CD4-positive, CD25-positive, alpha-beta regulatory T cell (primary cell): ENCODE measurements at regions not wholly inside any gene's neighbourhood (a gene's known extent, or its start where the extent isn't known, plus 50 kb on each side); places are given as distances from the start of the nearest gene placed in this dataset.

Experiments
- ATAC-seq, 2 donors: fragments of 150-1000 bp; cut with Tn5 transposase; one replicate each; pipeline ENCODE4 v1.10.0; 2021; ENCODE audit warnings: low read depth in 2 of 2, moderate number of reproducible peaks in 2 of 2, moderate library complexity in 1 of 2
- DNase-seq, 3 donors: peaks; one replicate each; pipeline versions ENCODE4 v3.0.0 to v3.0.0-alpha.2; 2012 to 2022; ENCODE audit warnings: mixed read lengths in 1 of 3
- H3K27ac ChIP-seq: one replicate; pipeline ENCODE4 v1.7.0; 2013; ENCODE audit warnings: mild to moderate bottlenecking, low read length; ENCODE audit not compliant: insufficient read depth, poor library complexity, severe bottlenecking
- H3K27me3 ChIP-seq: one replicate; pipeline ENCODE4 v1.7.0; 2013; ENCODE audit warnings: low read length; ENCODE audit not compliant: control insufficient read depth, insufficient read depth
- H3K36me3 ChIP-seq: one replicate; pipeline ENCODE4 v1.7.0; 2013; ENCODE audit warnings: mild to moderate bottlenecking, low read length, moderate library complexity; ENCODE audit not compliant: control insufficient read depth, insufficient read depth
- H3K4me1 ChIP-seq: 2 replicates; pipeline ENCODE4 v1.7.0; 2013; ENCODE audit warnings: mild to moderate bottlenecking, low read length; ENCODE audit not compliant: insufficient read depth, control insufficient read depth, poor library complexity, severe bottlenecking
- H3K4me3 ChIP-seq: one replicate; pipeline ENCODE4 v1.7.0; 2013; ENCODE audit warnings: low read depth, mild to moderate bottlenecking, low read length, moderate library complexity
- H3K9me3 ChIP-seq, 2 experiments: 1 replicate in 1 of 2; 2 replicates in 1 of 2; pipeline ENCODE4 v1.7.0; 2013; ENCODE audit warnings: low read length in 2 of 2, mild to moderate bottlenecking in 1 of 2, moderate library complexity in 1 of 2; ENCODE audit not compliant: control insufficient read depth in 2 of 2
- H3K27ac Mint-ChIP-seq, 3 donors: one replicate each; pipeline ENCODE4 v1.8.0; 2020 to 2022; ENCODE audit warnings: mild to moderate bottlenecking in 3 of 3, mixed read lengths in 3 of 3, moderate library complexity in 2 of 3
- H3K27me3 Mint-ChIP-seq: one replicate; pipeline ENCODE4 v1.8.0; 2022; ENCODE audit warnings: mild to moderate bottlenecking, mixed read lengths
- H3K36me3 Mint-ChIP-seq: one replicate; pipeline ENCODE4 v1.8.0; 2020; ENCODE audit warnings: mixed read lengths
- H3K4me1 Mint-ChIP-seq, 4 donors: one replicate each; pipeline ENCODE4 v1.8.0; 2020 to 2022; ENCODE audit warnings: mixed read lengths in 4 of 4, mild to moderate bottlenecking in 1 of 4
- H3K4me3 Mint-ChIP-seq, 4 donors: one replicate each; pipeline ENCODE4 v1.8.0; 2020 to 2022; ENCODE audit warnings: mild to moderate bottlenecking in 4 of 4, mixed read lengths in 4 of 4, moderate library complexity in 3 of 4
- H3K9me3 Mint-ChIP-seq, 7 donors: one replicate each; pipeline ENCODE4 v1.8.0; 2020 to 2022; ENCODE audit warnings: mixed read lengths in 7 of 7, mild to moderate bottlenecking in 3 of 7, moderate library complexity in 2 of 7

GRCh38 chr9:136611606-136612005 lies 51.1 kb upstream of the EGFL7 start:
- Histone ChIP-seq H3K36me3 (no peaks in the 10 kb centered on the region), H3K9me3 (no peaks in the 10 kb centered on the region), H3K4me3 (no peak overlapping the region), H3K4me1 (no peaks in the 10 kb centered on the region), H3K27me3 (no peaks in the 10 kb centered on the region), H3K27ac (no peak overlapping the region)
- no peak for DNase-seq
- H3K27me3 Mint-ChIP-seq: no peaks in the 10 kb centered on the region
- H3K36me3 Mint-ChIP-seq: no peaks in the 10 kb centered on the region
- H3K4me3 Mint-ChIP-seq: no peak overlapping the region
- no peaks in the 10 kb centered on the region for H3K4me1 Mint-ChIP-seq
- H3K9me3 Mint-ChIP-seq: no peaks in the 10 kb centered on the region
- ATAC-seq: no peak
- no peak overlapping the region for H3K27ac Mint-ChIP-seq

- H3K27ac ChIP-seq: no peak overlapping the region
- no peaks in the 10 kb centered on the region for H3K36me3 Mint-ChIP-seq
- H3K27me3 ChIP-seq: no peaks in the 10 kb centered on the region
- H3K4me1 Mint-ChIP-seq: no peaks in the 10 kb centered on the region
- no peak overlapping the region for H3K4me3 Mint-ChIP-seq
- no peaks in the 10 kb centered on the region for H3K36me3 ChIP-seq
- H3K27me3 Mint-ChIP-seq: no peaks in the 10 kb centered on the region
- H3K4me3 ChIP-seq: no peak overlapping the region
- H3K27ac Mint-ChIP-seq: no peak overlapping the region
- H3K9me3 ChIP-seq: no peaks in the 10 kb centered on the region
- DNase-seq: no peak
- ATAC-seq: no peak
- no peaks in the 10 kb centered on the region for H3K4me1 ChIP-seq
- no peaks in the 10 kb centered on the region for H3K9me3 Mint-ChIP-seq
Measured at GRCh38 chr9:136611119-136611518, 51.6 kb upstream of the EGFL7 start.

DNA sequence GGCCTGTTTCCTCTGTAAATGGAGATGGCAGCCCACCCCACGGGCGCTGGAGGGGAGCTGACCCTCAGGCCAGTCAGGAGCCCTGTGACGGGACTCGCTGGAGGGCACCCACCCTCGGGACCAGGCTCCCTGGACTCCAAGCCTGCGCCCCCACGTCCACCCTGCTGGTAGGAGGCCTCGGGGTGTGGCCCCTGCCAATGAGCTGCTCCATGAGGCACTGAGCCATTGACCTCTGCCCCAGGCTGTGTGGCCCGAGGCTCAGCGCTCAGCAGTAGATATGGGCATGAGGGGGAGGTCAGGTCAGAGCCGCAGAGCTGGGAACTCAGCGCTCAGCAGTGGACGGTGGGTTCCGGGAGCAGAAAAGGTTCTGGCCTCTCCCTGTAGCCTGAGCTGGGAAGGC lies 52.3 kb upstream of the EGFL7 start:
- H3K27ac ChIP-seq: no peak overlapping the region
- no peaks in the 10 kb centered on the region for H3K4me1 ChIP-seq
- H3K36me3 ChIP-seq: no peaks in the 10 kb centered on the region
- no peak for ATAC-seq
- H3K9me3 ChIP-seq: no peaks in the 10 kb centered on the region
- H3K36me3 Mint-ChIP-seq: no peaks in the 10 kb centered on the region
- H3K4me3 ChIP-seq: no peak overlapping the region
- H3K4me1 Mint-ChIP-seq: no peaks in the 10 kb centered on the region
- DNase-seq: no peak
- no peak overlapping the region for H3K4me3 Mint-ChIP-seq
- no peaks in the 10 kb centered on the region for H3K9me3 Mint-ChIP-seq
- H3K27ac Mint-ChIP-seq: no peak overlapping the region
- H3K27me3 ChIP-seq: no peaks in the 10 kb centered on the region
- peaks cover 4% of the 10 kb centered on the region for H3K27me3 Mint-ChIP-seq

DNA sequence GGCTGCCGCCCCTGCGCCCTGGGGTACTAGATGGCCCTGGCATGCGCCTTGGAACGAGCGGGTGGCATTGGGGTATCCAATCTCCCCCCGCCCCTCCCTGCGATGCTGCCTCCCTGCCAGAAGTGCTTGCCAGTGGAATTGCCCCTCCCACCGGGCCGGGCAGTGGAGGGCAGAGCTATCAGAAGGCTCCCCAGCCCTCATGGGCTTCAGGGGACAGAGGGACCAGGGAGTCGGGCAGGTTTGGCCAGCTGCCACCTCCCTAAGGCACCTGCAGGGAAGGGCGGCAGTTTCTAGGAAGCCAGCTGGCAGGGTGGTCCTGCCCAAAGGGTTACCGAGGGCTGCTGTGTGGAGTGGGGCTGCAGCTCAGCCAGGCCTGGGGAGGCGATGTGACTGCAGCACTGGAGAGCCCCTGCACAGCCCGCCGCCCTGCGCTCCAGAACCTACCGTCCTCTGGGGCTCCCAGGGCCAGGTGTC lies 52.8 kb upstream of the EGFL7 start:
- H3K27ac Mint-ChIP-seq: no peak overlapping the region
- no peaks in the 10 kb centered on the region for H3K9me3 Mint-ChIP-seq
- Histone ChIP-seq H3K27ac (no peak overlapping the region), H3K9me3 (no peaks in the 10 kb centered on the region), H3K36me3 (no peaks in the 10 kb centered on the region), H3K4me1 (no peaks in the 10 kb centered on the region), H3K4me3 (no peak overlapping the region), H3K27me3 (no peaks in the 10 kb centered on the region)
- ATAC-seq (no peak), DNase-seq (no peak)
- H3K36me3 Mint-ChIP-seq: no peaks in the 10 kb centered on the region
- no peak overlapping the region for H3K4me3 Mint-ChIP-seq
- no peaks in the 10 kb centered on the region for H3K4me1 Mint-ChIP-seq
- peaks cover 4% of the 10 kb centered on the region for H3K27me3 Mint-ChIP-seq

DNA sequence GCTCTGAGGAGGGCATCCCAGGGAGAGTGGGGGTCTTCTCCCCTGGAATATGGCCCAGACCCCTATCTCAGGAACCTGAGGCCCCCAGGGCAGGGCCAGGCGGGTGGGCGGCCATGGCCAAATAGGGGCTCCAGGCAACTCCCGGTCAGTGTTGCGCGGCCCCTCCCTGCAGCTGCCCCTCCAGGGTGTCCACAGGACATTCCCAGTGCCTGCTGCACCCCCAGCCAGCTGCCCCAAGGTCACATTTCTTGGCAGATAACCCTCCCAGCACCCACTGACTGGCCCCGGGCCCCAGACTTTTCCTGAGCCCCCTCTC lies 53.6 kb upstream of the EGFL7 start:
- H3K27me3 ChIP-seq: no peaks in the 10 kb centered on the region
- Mint-ChIP-seq H3K27me3 (peaks cover 4% of the 10 kb centered on the region), H3K27ac (no peak overlapping the region), H3K9me3 (no peaks in the 10 kb centered on the region), H3K4me1 (no peaks in the 10 kb centered on the region), H3K36me3 (no peaks in the 10 kb centered on the region), H3K4me3 (no peak overlapping the region)
- H3K36me3 ChIP-seq: no peaks in the 10 kb centered on the region
- H3K4me3 ChIP-seq: no peak overlapping the region
- H3K27ac ChIP-seq: no peak overlapping the region
- H3K4me1 ChIP-seq: no peaks in the 10 kb centered on the region
- ATAC-seq: no peak
- DNase-seq: no peak
- H3K9me3 ChIP-seq: no peaks in the 10 kb centered on the region

DNA sequence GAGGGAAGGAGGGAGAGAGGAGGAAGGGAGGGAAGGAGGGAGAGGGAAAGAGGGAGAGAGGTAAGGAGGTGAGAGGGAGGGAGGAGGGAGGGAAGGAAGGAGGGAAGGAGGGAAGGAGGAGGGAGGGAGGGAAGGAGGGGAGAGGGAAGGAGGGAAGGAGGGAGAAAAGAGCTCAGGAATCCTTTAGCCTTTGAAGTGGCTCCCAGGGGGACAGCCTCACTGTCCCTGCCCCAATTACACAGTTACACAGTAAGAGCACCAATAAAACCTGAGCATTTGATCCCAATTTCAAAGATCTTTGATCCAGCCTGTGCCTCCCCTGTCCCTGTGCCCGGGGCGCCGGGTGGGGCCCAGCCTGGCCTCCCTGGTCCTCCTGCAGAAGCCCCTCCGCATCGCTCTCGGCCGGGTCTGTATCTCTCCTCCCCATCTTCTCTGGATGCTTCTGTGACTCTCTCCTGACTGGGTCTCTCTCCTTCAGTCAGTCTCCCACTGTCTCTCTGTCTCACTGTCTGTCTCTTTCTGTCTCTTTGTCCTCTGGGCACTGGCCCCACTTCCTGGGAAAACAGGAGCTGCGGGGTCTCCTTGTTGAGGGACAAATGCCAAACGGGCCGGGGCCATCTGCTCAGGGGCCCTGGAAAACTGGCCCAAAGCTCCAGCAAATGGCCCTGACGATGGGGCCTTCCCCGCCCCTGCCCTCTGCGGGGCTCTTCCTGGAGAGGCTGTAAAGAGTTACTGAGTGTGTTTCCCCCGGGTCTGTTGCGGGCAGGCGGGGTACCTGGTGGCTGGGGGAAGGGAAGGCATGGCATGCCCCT lies 54.2 kb upstream of the EGFL7 start:
- no peak overlapping the region for H3K27ac ChIP-seq
- no peaks in the 10 kb centered on the region for H3K9me3 Mint-ChIP-seq
- no peak overlapping the region for H3K4me3 ChIP-seq
- no peaks in the 10 kb centered on the region for H3K4me1 ChIP-seq
- no peaks in the 10 kb centered on the region for H3K27me3 ChIP-seq
- peaks cover 4% of the 10 kb centered on the region for H3K27me3 Mint-ChIP-seq
- no peak overlapping the region for H3K4me3 Mint-ChIP-seq
- H3K36me3 Mint-ChIP-seq: no peaks in the 10 kb centered on the region
- no peaks in the 10 kb centered on the region for H3K36me3 ChIP-seq
- ATAC-seq: no peak
- no peaks in the 10 kb centered on the region for H3K4me1 Mint-ChIP-seq
- H3K9me3 ChIP-seq: no peaks in the 10 kb centered on the region
- no peak overlapping the region for H3K27ac Mint-ChIP-seq
- DNase-seq: no peak

GRCh38 chr9:136607334-136607919 lies 55.3 kb upstream of the EGFL7 start:
- peaks cover 10% of the 10 kb centered on the region for H3K27me3 Mint-ChIP-seq
- ATAC-seq: no peak
- no peak overlapping the region for H3K4me3 Mint-ChIP-seq
- no peaks in the 10 kb centered on the region for H3K9me3 ChIP-seq
- no peaks in the 10 kb centered on the region for H3K36me3 ChIP-seq
- H3K27ac ChIP-seq: no peak overlapping the region
- no peak for DNase-seq
- no peaks in the 10 kb centered on the region for H3K36me3 Mint-ChIP-seq
- no peaks in the 10 kb centered on the region for H3K4me1 ChIP-seq
- H3K9me3 Mint-ChIP-seq: no peaks in the 10 kb centered on the region
- H3K4me3 ChIP-seq: no peak overlapping the region
- H3K4me1 Mint-ChIP-seq: no peaks in the 10 kb centered on the region
- H3K27ac Mint-ChIP-seq: no peak overlapping the region
- no peaks in the 10 kb centered on the region for H3K27me3 ChIP-seq

GRCh38 chr9:136606687-136607333 lies 55.9 kb upstream of the EGFL7 start:
- Mint-ChIP-seq H3K27me3 (peaks cover 10% of the 10 kb centered on the region), H3K27ac (no peak overlapping the region), H3K9me3 (no peaks in the 10 kb centered on the region), H3K36me3 (no peaks in the 10 kb centered on the region), H3K4me3 (no peak overlapping the region), H3K4me1 (no peaks in the 10 kb centered on the region)
- no peak overlapping the region for H3K4me3 ChIP-seq
- no peaks in the 10 kb centered on the region for H3K4me1 ChIP-seq
- H3K27ac ChIP-seq: no peak overlapping the region
- DNase-seq: no peak
- no peaks in the 10 kb centered on the region for H3K36me3 ChIP-seq
- H3K9me3 ChIP-seq: no peaks in the 10 kb centered on the region
- no peak for ATAC-seq
- no peaks in the 10 kb centered on the region for H3K27me3 ChIP-seq
